Keratinocyte (primary cell): ENCODE measurements at regions not wholly inside any gene's neighbourhood (a gene's known extent, or its start where the extent isn't known, plus 50 kb on each side); places are given as distances from the start of the nearest gene placed in this dataset.
"Not testable (repeated sequence)": the region's sequence is repeated elsewhere in the genome, so short reads cannot be mapped to it uniquely, and the experiment has no call there.

ENCODE experiments used
- DNase-seq: peaks from one replicate; pipeline ENCODE4 v3.0.0-alpha.2; 2011; ENCODE audit warnings: low read depth, missing footprints, low spot score
- FAIRE-seq: peaks from 2 replicates; lab custom pipeline; 2011; peaks lifted over from hg19 to GRCh38; lab: Jason Lieb, UNC
- H2AFZ ChIP-seq: 2 replicates; pipeline ENCODE4 v1.6.0; 2012; ENCODE audit warnings: low read length, control low read depth, inconsistent platforms; ENCODE audit not compliant: control insufficient read depth
- H3K27ac ChIP-seq: 2 replicates; pipeline ENCODE4 v1.5.1; 2011; ENCODE audit warnings: low read length; ENCODE audit not compliant: control insufficient read depth, insufficient read depth
- H3K27me3 ChIP-seq: 3 replicates; pipeline ENCODE4 v1.6.0; 2011; ENCODE audit warnings: low read length; ENCODE audit not compliant: control insufficient read depth, insufficient read depth; ENCODE audit errors: extremely low read depth
- H3K36me3 ChIP-seq, 2 experiments: 2 replicates in 1 of 2; 3 replicates in 1 of 2; pipeline ENCODE4 v1.5.1; 2011; ENCODE audit warnings: low read length in 2 of 2, mild to moderate bottlenecking in 1 of 2; ENCODE audit not compliant: control insufficient read depth in 2 of 2, insufficient read depth in 2 of 2; ENCODE audit errors: extremely low read depth in 1 of 2
- H3K4me1 ChIP-seq: 3 replicates; pipeline ENCODE4 v1.5.1; 2011; ENCODE audit warnings: low read length; ENCODE audit not compliant: control insufficient read depth, insufficient read depth; ENCODE audit errors: extremely low read depth
- H3K4me2 ChIP-seq: 3 replicates; pipeline ENCODE4 v1.6.0; 2011; ENCODE audit warnings: low read depth, low read length; ENCODE audit not compliant: control insufficient read depth, insufficient read depth; ENCODE audit errors: extremely low read depth
- H3K4me3 ChIP-seq, 3 experiments: fragments of 200-600 bp in 1 of 3; sonication (generic) in 1 of 3; 2 replicates in 2 of 3; 3 replicates in 1 of 3; pipeline ENCODE4 v1.5.1; 2011 to 2016; ENCODE audit warnings: low read length in 3 of 3, mild to moderate bottlenecking in 3 of 3, control low read depth in 2 of 3, inconsistent platforms in 1 of 3, low read depth in 1 of 3, mixed read lengths in 1 of 3, mixed run types in 1 of 3, moderate library complexity in 1 of 3; ENCODE audit not compliant: control insufficient read depth in 2 of 3, insufficient read depth in 2 of 3; ENCODE audit errors: extremely low read depth in 1 of 3
- H3K79me2 ChIP-seq: 2 replicates; pipeline ENCODE4 v1.6.0; 2012; ENCODE audit warnings: low read length; ENCODE audit not compliant: control insufficient read depth, insufficient read depth
- H3K9ac ChIP-seq: 3 replicates; pipeline ENCODE4 v1.6.0; 2011; ENCODE audit warnings: low read length; ENCODE audit not compliant: control insufficient read depth, insufficient read depth; ENCODE audit errors: extremely low read depth
- H3K9me1 ChIP-seq: 3 replicates; pipeline ENCODE4 v1.6.0; 2011; ENCODE audit warnings: low read length; ENCODE audit not compliant: control insufficient read depth, insufficient read depth; ENCODE audit errors: extremely low read depth
- H3K9me3 ChIP-seq: 2 replicates; pipeline ENCODE4 v1.5.1; 2012; ENCODE audit warnings: low read depth, low read length; ENCODE audit not compliant: control insufficient read depth
- H4K20me1 ChIP-seq: 3 replicates; pipeline ENCODE4 v1.6.0; 2011; ENCODE audit warnings: low read length; ENCODE audit not compliant: control insufficient read depth, insufficient read depth; ENCODE audit errors: extremely low read depth
- dilution Hi-C: fragments of 300-500 bp; cut with MboI; formaldehyde crosslinking; loops from one replicate; pipeline ENCODE4 v1.7.0; 2020; ENCODE audit warnings: low sequenced_read_pairs; ENCODE audit not compliant: extremely low pct_ligation_motif_present

GRCh38 chr7:76202-76601 lies 116.2 kb upstream of the FAM20C start:
- H4K20me1 ChIP-seq, H3K36me3 ChIP-seq, H3K9me1 ChIP-seq, H3K4me1 ChIP-seq, H3K4me3 ChIP-seq, H3K9me3 ChIP-seq, H3K79me2 ChIP-seq, dilution Hi-C loops, H3K9ac ChIP-seq, FAIRE-seq, H3K27ac ChIP-seq, H3K4me2 ChIP-seq, H2AFZ ChIP-seq, DNase-seq: not testable (repeated sequence)
- peaks cover 11% of the 10 kb centered on the region for H3K27me3 ChIP-seq

- H3K27ac ChIP-seq, H2AFZ ChIP-seq, H3K9ac ChIP-seq, H3K4me1 ChIP-seq, dilution Hi-C loops, H3K79me2 ChIP-seq, H4K20me1 ChIP-seq, H3K36me3 ChIP-seq, FAIRE-seq, H3K9me3 ChIP-seq, H3K4me3 ChIP-seq, H3K9me1 ChIP-seq, H3K4me2 ChIP-seq, DNase-seq: not testable (repeated sequence)
- peaks cover 14% of the 10 kb centered on the region for H3K27me3 ChIP-seq
These were observed 115.5 kb upstream of the FAM20C start for GRCh38 chr7:76829-77395.

- FAIRE-seq, H3K4me1 ChIP-seq, H3K27ac ChIP-seq, H3K4me3 ChIP-seq, H3K79me2 ChIP-seq, dilution Hi-C loops, H3K36me3 ChIP-seq, H3K9me1 ChIP-seq, H3K9ac ChIP-seq, H3K9me3 ChIP-seq, H4K20me1 ChIP-seq, H3K4me2 ChIP-seq, DNase-seq, H2AFZ ChIP-seq: not testable (repeated sequence)
- peaks cover 24% of the 10 kb centered on the region for H3K27me3 ChIP-seq
These were observed 113.5 kb upstream of the FAM20C start for GRCh38 chr7:78862-79261.

GRCh38 chr7:79400-80055 lies 112.8 kb upstream of the FAM20C start:
- H3K27ac ChIP-seq, dilution Hi-C loops, FAIRE-seq, DNase-seq, H3K9ac ChIP-seq, H3K4me1 ChIP-seq, H2AFZ ChIP-seq, H3K9me3 ChIP-seq, H3K4me3 ChIP-seq, H3K4me2 ChIP-seq, H4K20me1 ChIP-seq, H3K36me3 ChIP-seq, H3K9me1 ChIP-seq, H3K79me2 ChIP-seq: not testable (repeated sequence)
- H3K27me3 ChIP-seq, result peaks cover 25% of the 10 kb centered on the region
